Effector memory CD4-positive, alpha-beta T cell (primary cell): ENCODE measurements at regions not wholly inside any gene's neighbourhood (a gene's known extent, or its start where the extent isn't known, plus 50 kb on each side); places are given as distances from the start of the nearest gene placed in this dataset.

Experiments used
- DNase-seq, 3 donors: peaks; one replicate each; pipeline ENCODE4 v3.0.0-alpha.2; 2020
- H3K27ac ChIP-seq: 2 replicates; pipeline ENCODE4 v1.7.0; 2013; ENCODE audit warnings: mild to moderate bottlenecking, low read length, moderate library complexity; ENCODE audit not compliant: insufficient read depth, poor library complexity, severe bottlenecking
- H3K27me3 ChIP-seq: replicated peaks from 2 replicates; pipeline ENCODE4 v1.7.0; 2013; ENCODE audit warnings: mild to moderate bottlenecking, low read length; ENCODE audit not compliant: insufficient read depth, control insufficient read depth, poor library complexity, severe bottlenecking
- H3K36me3 ChIP-seq: 2 replicates; pipeline ENCODE4 v1.7.0; 2013; ENCODE audit warnings: mild to moderate bottlenecking, low read length, moderate library complexity; ENCODE audit not compliant: control insufficient read depth, insufficient read depth
- H3K4me1 ChIP-seq: 2 replicates; pipeline ENCODE4 v1.7.0; 2013; ENCODE audit warnings: low read length, mild to moderate bottlenecking; ENCODE audit not compliant: control insufficient read depth, insufficient read depth, poor library complexity, severe bottlenecking
- H3K4me3 ChIP-seq: 2 replicates; pipeline ENCODE4 v1.7.0; 2013; ENCODE audit warnings: low read length, low read depth, mild to moderate bottlenecking; ENCODE audit not compliant: insufficient read depth, poor library complexity, severe bottlenecking
- H3K9me3 ChIP-seq: 2 replicates; pipeline ENCODE4 v1.7.0; 2013; ENCODE audit warnings: mild to moderate bottlenecking, low read length, moderate library complexity; ENCODE audit not compliant: control insufficient read depth

- Histone ChIP-seq H3K4me1 (no peaks in the 10 kb centered on the region), H3K27ac (no peak overlapping the region), H3K36me3 (no peaks in the 10 kb centered on the region), H3K4me3 (no peak overlapping the region), H3K9me3 (no peaks in the 10 kb centered on the region), H3K27me3 (no peaks in the 10 kb centered on the region)
- DNase-seq = no peak
Observed at GRCh38 chr12:88633312-88633711, 53.0 kb upstream of the KITLG start.

- no peaks in the 10 kb centered on the region for H3K36me3 ChIP-seq
- no peaks in the 10 kb centered on the region for H3K9me3 ChIP-seq
- H3K4me1 ChIP-seq = no peaks in the 10 kb centered on the region
- no peaks in the 10 kb centered on the region for H3K27me3 ChIP-seq
- no peak for DNase-seq
- no peak overlapping the region for H3K4me3 ChIP-seq
- H3K27ac ChIP-seq = no peak overlapping the region
Observed at GRCh38 chr12:88630561-88630960, 50.3 kb upstream of the KITLG start.
